ENCODE measurements at regions not wholly inside any gene's neighbourhood (a gene's known extent, or its start where the extent isn't known, plus 50 kb on each side); places are given as distances from the start of the nearest gene placed in this dataset.
"Not testable (repeated sequence)": the region's sequence is repeated elsewhere in the genome, so short reads cannot be mapped to it uniquely, and the experiment has no call there.

DNA sequence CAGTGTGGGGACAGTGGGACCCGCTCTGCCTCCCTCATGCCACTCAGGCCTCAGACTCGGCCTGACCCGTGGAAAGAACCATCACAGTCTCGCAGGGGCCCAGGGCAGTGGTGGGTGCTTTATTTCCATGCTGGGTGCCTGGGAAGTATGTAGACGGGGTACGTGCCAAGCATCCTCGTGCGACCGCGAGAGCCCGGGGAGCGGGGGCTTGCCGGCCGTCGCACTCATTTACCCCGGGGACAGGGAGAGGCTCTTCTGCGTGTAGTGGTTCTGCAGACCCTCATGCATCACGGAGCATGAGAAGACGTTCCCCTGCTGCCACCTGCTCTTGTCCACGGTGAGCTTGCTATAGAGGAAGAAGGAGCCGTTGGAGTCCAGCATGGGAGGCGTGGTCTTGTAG lies 141.6 kb downstream of the TMEM121 start:
- TF ChIP-seq, protein P1, sequence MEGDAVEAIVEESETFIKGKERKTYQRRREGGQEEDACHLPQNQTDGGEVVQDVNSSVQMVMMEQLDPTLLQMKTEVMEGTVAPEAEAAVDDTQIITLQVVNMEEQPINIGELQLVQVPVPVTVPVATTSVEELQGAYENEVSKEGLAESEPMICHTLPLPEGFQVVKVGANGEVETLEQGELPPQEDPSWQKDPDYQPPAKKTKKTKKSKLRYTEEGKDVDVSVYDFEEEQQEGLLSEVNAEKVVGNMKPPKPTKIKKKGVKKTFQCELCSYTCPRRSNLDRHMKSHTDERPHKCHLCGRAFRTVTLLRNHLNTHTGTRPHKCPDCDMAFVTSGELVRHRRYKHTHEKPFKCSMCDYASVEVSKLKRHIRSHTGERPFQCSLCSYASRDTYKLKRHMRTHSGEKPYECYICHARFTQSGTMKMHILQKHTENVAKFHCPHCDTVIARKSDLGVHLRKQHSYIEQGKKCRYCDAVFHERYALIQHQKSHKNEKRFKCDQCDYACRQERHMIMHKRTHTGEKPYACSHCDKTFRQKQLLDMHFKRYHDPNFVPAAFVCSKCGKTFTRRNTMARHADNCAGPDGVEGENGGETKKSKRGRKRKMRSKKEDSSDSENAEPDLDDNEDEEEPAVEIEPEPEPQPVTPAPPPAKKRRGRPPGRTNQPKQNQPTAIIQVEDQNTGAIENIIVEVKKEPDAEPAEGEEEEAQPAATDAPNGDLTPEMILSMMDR (IDR thresholded peaks at IDR 0.05): not testable (repeated sequence)
- TF ChIP-seq POLR2A (IDR thresholded peaks at IDR 0.05): not testable (repeated sequence)
